NT2/D1 (cell line): ENCODE measurements at regions not wholly inside any gene's neighbourhood (a gene's known extent, or its start where the extent isn't known, plus 50 kb on each side); places are given as distances from the start of the nearest gene placed in this dataset.

ENCODE experiments used
- YY1 ChIP-seq: IDR thresholded peaks from 2 replicates; pipeline ENCODE4 v1.6.1; 2011; ENCODE audit not compliant: insufficient read length, insufficient read depth
- ZNF274 ChIP-seq: IDR thresholded peaks from 2 replicates; pipeline ENCODE4 v1.6.1; 2011; ENCODE audit warnings: mild to moderate bottlenecking, low read depth, low read length

DNA sequence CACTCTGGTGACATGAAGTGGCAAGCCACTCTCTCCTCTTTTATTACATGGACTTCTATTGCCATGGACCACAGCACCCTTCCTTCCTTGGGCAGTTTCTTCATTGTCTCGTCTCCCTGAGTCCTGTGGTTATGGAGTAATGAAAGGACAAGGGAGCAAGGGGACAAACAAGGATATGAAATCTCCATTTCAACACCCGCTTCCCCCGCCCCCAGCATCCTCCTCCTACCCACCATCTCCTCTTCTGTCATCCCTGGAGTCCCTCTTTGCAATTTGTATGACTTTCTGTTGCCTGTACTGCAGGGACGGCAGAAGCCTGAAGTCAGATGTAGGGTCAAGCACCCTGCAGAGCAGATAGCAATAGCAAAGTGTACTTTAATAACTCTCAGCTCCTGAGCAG lies 300.7 kb upstream of the CLINT1 start:
- TF ChIP-seq YY1 (no peak), ZNF274 (no peak)
